HepG2 (cell line): ENCODE measurements at regions not wholly inside any gene's neighbourhood (a gene's known extent, or its start where the extent isn't known, plus 50 kb on each side); places are given as distances from the start of the nearest gene placed in this dataset.

Experiments used
- ASH2L ChIP-seq: fragments of 300-600, 200-600 bp; sonication (generic); IDR thresholded peaks from 2 replicates; pipeline ENCODE4 v1.7.0; 2017; ENCODE audit warnings: low read depth, mild to moderate bottlenecking, moderate library complexity, mixed read lengths, low read length; ENCODE audit not compliant: insufficient read length
- ATF7 ChIP-seq, 2 experiments: fragments of 450-650 bp in 1 of 2; sonication (generic) in 1 of 2; formaldehyde crosslinking in 1 of 2; IDR thresholded peaks; 2 replicates each; pipeline versions ENCODE4 v1.4.0 to v1.6.1; 2016 to 2020; ENCODE audit warnings: antibody characterized with exemption in 1 of 2, mild to moderate bottlenecking in 1 of 2, missing genetic modification reagents in 1 of 2
- CBX1 ChIP-seq: IDR thresholded peaks from one replicate; pipeline ENCODE4 v1.6.1; 2016; ENCODE audit warnings: antibody characterized with exemption, low read depth
- GZF1 ChIP-seq: sonication (generic); formaldehyde crosslinking; IDR thresholded peaks from 2 replicates; pipeline ENCODE4 v1.5.1; 2020; ENCODE audit warnings: mild to moderate bottlenecking, missing genetic modification reagents
- IKZF1 ChIP-seq: fragments of 450-650 bp; IDR thresholded peaks from 2 replicates; pipeline ENCODE4 v1.7.1; 2016
- JUN ChIP-seq: sonication (generic); formaldehyde crosslinking; IDR thresholded peaks from 2 replicates; pipeline ENCODE4 v1.4.0; 2020; ENCODE audit warnings: mild to moderate bottlenecking, missing genetic modification reagents
- KLF13 ChIP-seq: sonication (generic); formaldehyde crosslinking; IDR thresholded peaks from 2 replicates; pipeline ENCODE4 v1.4.0; 2020; ENCODE audit warnings: mild to moderate bottlenecking, missing genetic modification reagents
- MED1 ChIP-seq: sonication (generic); formaldehyde crosslinking; IDR thresholded peaks from 2 replicates; pipeline ENCODE4 v1.4.0; 2020; ENCODE audit warnings: missing genetic modification reagents
- MED8 ChIP-seq: sonication (generic); formaldehyde crosslinking; IDR thresholded peaks from 2 replicates; pipeline ENCODE4 v1.8.1; 2023; ENCODE audit warnings: mild to moderate bottlenecking, missing genetic modification reagents; ENCODE audit not compliant: insufficient replicate concordance
- MTF1 ChIP-seq: sonication (generic); formaldehyde crosslinking; IDR thresholded peaks from 2 replicates; pipeline ENCODE4 v1.5.0; 2020; ENCODE audit warnings: missing genetic modification reagents
- NCOA1 ChIP-seq: sonication (generic); formaldehyde crosslinking; IDR thresholded peaks from 2 replicates; pipeline ENCODE4 v1.9.0; 2021; ENCODE audit warnings: missing genetic modification reagents
- PAX8 ChIP-seq: sonication (generic); formaldehyde crosslinking; IDR thresholded peaks from 2 replicates; pipeline ENCODE4 v1.8.0; 2022; ENCODE audit warnings: mild to moderate bottlenecking, missing genetic modification reagents, borderline replicate concordance
- RELA ChIP-seq: sonication (generic); formaldehyde crosslinking; IDR thresholded peaks from 2 replicates; pipeline ENCODE4 v1.4.0; 2020; ENCODE audit warnings: missing genetic modification reagents
- RXRB ChIP-seq: IDR thresholded peaks from 2 replicates; pipeline ENCODE4 v1.6.1; 2016; ENCODE audit warnings: borderline replicate concordance, missing genetic modification reagents, missing compliant biosample characterization
- SIX4 ChIP-seq: sonication (generic); formaldehyde crosslinking; IDR thresholded peaks from 2 replicates; pipeline ENCODE4 v1.4.0; 2020; ENCODE audit warnings: missing genetic modification reagents
- SMC3 ChIP-seq: IDR thresholded peaks from 2 replicates; pipeline ENCODE4 v1.6.1; 2011; ENCODE audit warnings: low read length, improper control_type of control experiment
- SMYD3 ChIP-seq: sonication (generic); formaldehyde crosslinking; IDR thresholded peaks from 2 replicates; pipeline ENCODE4 v1.8.1; 2023; ENCODE audit warnings: mild to moderate bottlenecking, missing genetic modification reagents
- SP1 ChIP-seq, 2 experiments: fragments of 450-650 bp in 1 of 2; sonication (generic) in 1 of 2; formaldehyde crosslinking in 1 of 2; IDR thresholded peaks; 2 replicates each; pipeline versions ENCODE4 v1.4.0 to v1.6.1; 2016 to 2020; ENCODE audit warnings: missing genetic modification reagents in 1 of 2
- ZBTB49 ChIP-seq: sonication (generic); formaldehyde crosslinking; IDR thresholded peaks from 2 replicates; pipeline ENCODE4 v1.4.0; 2020; ENCODE audit warnings: missing genetic modification reagents, borderline replicate concordance
- ZKSCAN1 ChIP-seq: fragments of 150-350 bp; IDR thresholded peaks from 2 replicates; pipeline ENCODE4 v1.6.1; 2014; ENCODE audit warnings: low read length
- ZNF547 ChIP-seq: sonication (generic); formaldehyde crosslinking; IDR thresholded peaks from 2 replicates; pipeline ENCODE4 v1.5.1; 2020; ENCODE audit warnings: mild to moderate bottlenecking, missing genetic modification reagents
- ZNF660 ChIP-seq: sonication (generic); formaldehyde crosslinking; IDR thresholded peaks from 2 replicates; pipeline ENCODE4 v1.5.1; 2020; ENCODE audit warnings: mild to moderate bottlenecking, low read depth, missing genetic modification reagents, borderline replicate concordance
- ZNF766 ChIP-seq: sonication (generic); formaldehyde crosslinking; IDR thresholded peaks from 2 replicates; pipeline ENCODE4 v1.5.0; 2020; ENCODE audit warnings: missing genetic modification reagents, borderline replicate concordance
- ZNF850 ChIP-seq: sonication (generic); formaldehyde crosslinking; conservative IDR thresholded peaks from 2 replicates; pipeline ENCODE4 v1.9.0; 2021; ENCODE audit warnings: mild to moderate bottlenecking, missing genetic modification reagents
- TF ChIP-seq, protein P1 (sequence below): sonication (generic); formaldehyde crosslinking; IDR thresholded peaks from 2 replicates; pipeline ENCODE4 v1.4.0; 2020; ENCODE audit warnings: missing genetic modification reagents, borderline replicate concordance
- TF ChIP-seq, protein P2 (sequence below): sonication (generic); formaldehyde crosslinking; IDR thresholded peaks from 2 replicates; pipeline ENCODE4 v1.4.0; 2020; ENCODE audit warnings: low read depth, mild to moderate bottlenecking, missing genetic modification reagents
- TF ChIP-seq, protein P3 (sequence below): sonication (generic); formaldehyde crosslinking; IDR thresholded peaks from 2 replicates; pipeline ENCODE4 v1.4.0; 2020; ENCODE audit warnings: missing genetic modification reagents

DNA sequence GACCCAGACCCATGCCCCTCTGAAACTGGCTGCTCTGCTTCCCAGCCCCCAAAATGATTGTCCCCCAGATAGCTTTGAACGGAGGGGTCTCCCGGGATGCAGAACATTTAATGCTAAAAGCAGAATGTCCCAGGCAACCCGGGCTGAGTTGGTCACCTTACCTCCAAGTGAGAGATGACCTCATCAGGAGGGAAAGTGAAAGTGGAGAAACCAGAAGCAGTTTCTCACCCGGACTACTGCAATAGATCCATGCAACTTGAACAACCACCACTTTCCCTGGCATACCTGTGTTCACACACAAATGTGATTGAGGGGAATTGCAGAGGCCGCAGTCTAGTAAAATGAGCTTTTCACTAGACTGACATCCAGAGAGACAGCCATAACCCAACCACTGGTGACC lies 75.3 kb upstream of the NPAS2 start (continued):
- 0 out of 2 replicates have a peak, but pooled peaks have one; percentile 49 for TF ChIP-seq ZNF547
- TF ChIP-seq JUN (CRISPR knock-in tag), result peak; percentile 72
- no peak for TF ChIP-seq ZNF766 (CRISPR knock-in tag)
- TF ChIP-seq MED1 (CRISPR knock-in tag), result peak; percentile 12; the same call in 1 of the 2 replicates
- TF ChIP-seq PAX8 (CRISPR knock-in tag), result no peak
- TF ChIP-seq, protein P1, sequence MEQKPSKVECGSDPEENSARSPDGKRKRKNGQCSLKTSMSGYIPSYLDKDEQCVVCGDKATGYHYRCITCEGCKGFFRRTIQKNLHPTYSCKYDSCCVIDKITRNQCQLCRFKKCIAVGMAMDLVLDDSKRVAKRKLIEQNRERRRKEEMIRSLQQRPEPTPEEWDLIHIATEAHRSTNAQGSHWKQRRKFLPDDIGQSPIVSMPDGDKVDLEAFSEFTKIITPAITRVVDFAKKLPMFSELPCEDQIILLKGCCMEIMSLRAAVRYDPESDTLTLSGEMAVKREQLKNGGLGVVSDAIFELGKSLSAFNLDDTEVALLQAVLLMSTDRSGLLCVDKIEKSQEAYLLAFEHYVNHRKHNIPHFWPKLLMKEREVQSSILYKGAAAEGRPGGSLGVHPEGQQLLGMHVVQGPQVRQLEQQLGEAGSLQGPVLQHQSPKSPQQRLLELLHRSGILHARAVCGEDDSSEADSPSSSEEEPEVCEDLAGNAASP (CRISPR knock-in tag), result no peak
- TF ChIP-seq, protein P2, sequence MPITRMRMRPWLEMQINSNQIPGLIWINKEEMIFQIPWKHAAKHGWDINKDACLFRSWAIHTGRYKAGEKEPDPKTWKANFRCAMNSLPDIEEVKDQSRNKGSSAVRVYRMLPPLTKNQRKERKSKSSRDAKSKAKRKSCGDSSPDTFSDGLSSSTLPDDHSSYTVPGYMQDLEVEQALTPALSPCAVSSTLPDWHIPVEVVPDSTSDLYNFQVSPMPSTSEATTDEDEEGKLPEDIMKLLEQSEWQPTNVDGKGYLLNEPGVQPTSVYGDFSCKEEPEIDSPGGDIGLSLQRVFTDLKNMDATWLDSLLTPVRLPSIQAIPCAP, result peak; percentile 95; the same call in 1 of the 2 replicates
- no peak for TF ChIP-seq GZF1 (CRISPR knock-in tag)
- no peak for TF ChIP-seq SMYD3 (CRISPR knock-in tag)
- peak; percentile 82 for TF ChIP-seq ATF7 (IDR thresholded peaks at IDR 0.05)
- TF ChIP-seq ATF7 (CRISPR knock-in tag; IDR thresholded peaks at IDR 0.05), result no peak
- TF ChIP-seq RELA (CRISPR knock-in tag), result no peak
- no peak for TF ChIP-seq KLF13
- TF ChIP-seq NCOA1, result no peak
- no peak for TF ChIP-seq SIX4 (CRISPR knock-in tag)
- TF ChIP-seq CBX1, result no peak
- TF ChIP-seq RXRB, result no peak
- no peak for TF ChIP-seq ZKSCAN1
- TF ChIP-seq SP1 (IDR thresholded peaks at IDR 0.05), result no peak
- TF ChIP-seq SP1 (CRISPR knock-in tag; IDR thresholded peaks at IDR 0.05), result no peak
- no peak for TF ChIP-seq ZNF660 (CRISPR knock-in tag)
- no peak for TF ChIP-seq ASH2L
- TF ChIP-seq ZNF850 (CRISPR knock-in tag), result no peak
- TF ChIP-seq IKZF1, result no peak
- TF ChIP-seq, protein P3, sequence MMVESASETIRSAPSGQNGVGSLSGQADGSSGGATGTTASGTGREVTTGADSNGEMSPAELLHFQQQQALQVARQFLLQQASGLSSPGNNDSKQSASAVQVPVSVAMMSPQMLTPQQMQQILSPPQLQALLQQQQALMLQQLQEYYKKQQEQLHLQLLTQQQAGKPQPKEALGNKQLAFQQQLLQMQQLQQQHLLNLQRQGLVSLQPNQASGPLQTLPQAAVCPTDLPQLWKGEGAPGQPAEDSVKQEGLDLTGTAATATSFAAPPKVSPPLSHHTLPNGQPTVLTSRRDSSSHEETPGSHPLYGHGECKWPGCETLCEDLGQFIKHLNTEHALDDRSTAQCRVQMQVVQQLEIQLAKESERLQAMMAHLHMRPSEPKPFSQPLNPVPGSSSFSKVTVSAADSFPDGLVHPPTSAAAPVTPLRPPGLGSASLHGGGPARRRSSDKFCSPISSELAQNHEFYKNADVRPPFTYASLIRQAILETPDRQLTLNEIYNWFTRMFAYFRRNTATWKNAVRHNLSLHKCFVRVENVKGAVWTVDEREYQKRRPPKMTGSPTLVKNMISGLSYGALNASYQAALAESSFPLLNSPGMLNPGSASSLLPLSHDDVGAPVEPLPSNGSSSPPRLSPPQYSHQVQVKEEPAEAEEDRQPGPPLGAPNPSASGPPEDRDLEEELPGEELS (CRISPR knock-in tag), result no peak
- no peak for TF ChIP-seq SMC3
- TF ChIP-seq MTF1 (CRISPR knock-in tag), result no peak
- TF ChIP-seq ZBTB49 (CRISPR knock-in tag), result no peak
- TF ChIP-seq MED8, result no peak
